ENCODE measurements at regions not wholly inside any gene's neighbourhood (a gene's known extent, or its start where the extent isn't known, plus 50 kb on each side); places are given as distances from the start of the nearest gene placed in this dataset.

DNA sequence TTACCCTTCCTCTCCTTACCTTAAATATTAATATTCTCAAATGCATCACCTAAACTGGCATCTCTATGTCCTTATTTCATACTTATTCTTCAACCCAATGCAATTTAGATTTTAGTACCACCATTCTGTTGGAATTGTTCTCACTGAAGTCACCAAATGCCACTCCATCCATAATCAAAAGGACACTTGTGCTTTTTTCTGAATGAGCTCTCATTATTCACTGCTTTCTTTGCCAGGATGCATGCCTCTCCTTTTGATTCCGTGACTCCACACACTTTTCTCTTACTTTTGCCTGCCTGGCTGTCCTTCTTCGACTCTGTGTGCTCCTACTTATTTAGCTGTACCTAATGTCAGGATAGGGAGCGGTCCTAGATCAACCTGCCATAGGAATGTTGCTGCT, 633.1 kb upstream of the BOD1L1 start:
- TF ChIP-seq RAD21 (IDR thresholded peaks at IDR 0.05; ENCODE audit: low read length) (no peak), NFIC (IDR thresholded peaks at IDR 0.05; ENCODE audit: borderline replicate concordance) (no peak), SIN3A (IDR thresholded peaks at IDR 0.05; ENCODE audit: borderline replicate concordance, low read depth, low read length) (no peak), POLR2AphosphoS5 (IDR thresholded peaks at IDR 0.05; ENCODE audit: low read depth, low read length) (no peak), TAF1 (IDR thresholded peaks at IDR 0.05; ENCODE audit: borderline replicate concordance, low read depth, low read length) (no peak), CHD2 (IDR thresholded peaks at IDR 0.05; ENCODE audit: low read length, partially characterized antibody) (no peak), JUND (IDR thresholded peaks at IDR 0.05) (no peak), EP300 (IDR thresholded peaks at IDR 0.05; ENCODE audit: borderline replicate concordance in 1 of 2, low read depth in 1 of 2, low read length in 1 of 2) (no peak)
- TF ChIP-seq, protein P1, sequence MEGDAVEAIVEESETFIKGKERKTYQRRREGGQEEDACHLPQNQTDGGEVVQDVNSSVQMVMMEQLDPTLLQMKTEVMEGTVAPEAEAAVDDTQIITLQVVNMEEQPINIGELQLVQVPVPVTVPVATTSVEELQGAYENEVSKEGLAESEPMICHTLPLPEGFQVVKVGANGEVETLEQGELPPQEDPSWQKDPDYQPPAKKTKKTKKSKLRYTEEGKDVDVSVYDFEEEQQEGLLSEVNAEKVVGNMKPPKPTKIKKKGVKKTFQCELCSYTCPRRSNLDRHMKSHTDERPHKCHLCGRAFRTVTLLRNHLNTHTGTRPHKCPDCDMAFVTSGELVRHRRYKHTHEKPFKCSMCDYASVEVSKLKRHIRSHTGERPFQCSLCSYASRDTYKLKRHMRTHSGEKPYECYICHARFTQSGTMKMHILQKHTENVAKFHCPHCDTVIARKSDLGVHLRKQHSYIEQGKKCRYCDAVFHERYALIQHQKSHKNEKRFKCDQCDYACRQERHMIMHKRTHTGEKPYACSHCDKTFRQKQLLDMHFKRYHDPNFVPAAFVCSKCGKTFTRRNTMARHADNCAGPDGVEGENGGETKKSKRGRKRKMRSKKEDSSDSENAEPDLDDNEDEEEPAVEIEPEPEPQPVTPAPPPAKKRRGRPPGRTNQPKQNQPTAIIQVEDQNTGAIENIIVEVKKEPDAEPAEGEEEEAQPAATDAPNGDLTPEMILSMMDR (IDR thresholded peaks at IDR 0.05), result no peak
- TF ChIP-seq, protein P2, sequence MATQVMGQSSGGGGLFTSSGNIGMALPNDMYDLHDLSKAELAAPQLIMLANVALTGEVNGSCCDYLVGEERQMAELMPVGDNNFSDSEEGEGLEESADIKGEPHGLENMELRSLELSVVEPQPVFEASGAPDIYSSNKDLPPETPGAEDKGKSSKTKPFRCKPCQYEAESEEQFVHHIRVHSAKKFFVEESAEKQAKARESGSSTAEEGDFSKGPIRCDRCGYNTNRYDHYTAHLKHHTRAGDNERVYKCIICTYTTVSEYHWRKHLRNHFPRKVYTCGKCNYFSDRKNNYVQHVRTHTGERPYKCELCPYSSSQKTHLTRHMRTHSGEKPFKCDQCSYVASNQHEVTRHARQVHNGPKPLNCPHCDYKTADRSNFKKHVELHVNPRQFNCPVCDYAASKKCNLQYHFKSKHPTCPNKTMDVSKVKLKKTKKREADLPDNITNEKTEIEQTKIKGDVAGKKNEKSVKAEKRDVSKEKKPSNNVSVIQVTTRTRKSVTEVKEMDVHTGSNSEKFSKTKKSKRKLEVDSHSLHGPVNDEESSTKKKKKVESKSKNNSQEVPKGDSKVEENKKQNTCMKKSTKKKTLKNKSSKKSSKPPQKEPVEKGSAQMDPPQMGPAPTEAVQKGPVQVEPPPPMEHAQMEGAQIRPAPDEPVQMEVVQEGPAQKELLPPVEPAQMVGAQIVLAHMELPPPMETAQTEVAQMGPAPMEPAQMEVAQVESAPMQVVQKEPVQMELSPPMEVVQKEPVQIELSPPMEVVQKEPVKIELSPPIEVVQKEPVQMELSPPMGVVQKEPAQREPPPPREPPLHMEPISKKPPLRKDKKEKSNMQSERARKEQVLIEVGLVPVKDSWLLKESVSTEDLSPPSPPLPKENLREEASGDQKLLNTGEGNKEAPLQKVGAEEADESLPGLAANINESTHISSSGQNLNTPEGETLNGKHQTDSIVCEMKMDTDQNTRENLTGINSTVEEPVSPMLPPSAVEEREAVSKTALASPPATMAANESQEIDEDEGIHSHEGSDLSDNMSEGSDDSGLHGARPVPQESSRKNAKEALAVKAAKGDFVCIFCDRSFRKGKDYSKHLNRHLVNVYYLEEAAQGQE (IDR thresholded peaks at IDR 0.05; ENCODE audit: low read depth, low read length), result no peak
- TF ChIP-seq, protein P3, sequence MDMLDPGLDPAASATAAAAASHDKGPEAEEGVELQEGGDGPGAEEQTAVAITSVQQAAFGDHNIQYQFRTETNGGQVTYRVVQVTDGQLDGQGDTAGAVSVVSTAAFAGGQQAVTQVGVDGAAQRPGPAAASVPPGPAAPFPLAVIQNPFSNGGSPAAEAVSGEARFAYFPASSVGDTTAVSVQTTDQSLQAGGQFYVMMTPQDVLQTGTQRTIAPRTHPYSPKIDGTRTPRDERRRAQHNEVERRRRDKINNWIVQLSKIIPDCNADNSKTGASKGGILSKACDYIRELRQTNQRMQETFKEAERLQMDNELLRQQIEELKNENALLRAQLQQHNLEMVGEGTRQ (IDR thresholded peaks at IDR 0.05; ENCODE audit: borderline replicate concordance, low read depth, low read length), result no peak

Data from SK-N-SH (cell line).